ENCODE measurements at regions not wholly inside any gene's neighbourhood (a gene's known extent, or its start where the extent isn't known, plus 50 kb on each side); places are given as distances from the start of the nearest gene placed in this dataset.
"Not testable (repeated sequence)": the region's sequence is repeated elsewhere in the genome, so short reads cannot be mapped to it uniquely, and the experiment has no call there.

DNA sequence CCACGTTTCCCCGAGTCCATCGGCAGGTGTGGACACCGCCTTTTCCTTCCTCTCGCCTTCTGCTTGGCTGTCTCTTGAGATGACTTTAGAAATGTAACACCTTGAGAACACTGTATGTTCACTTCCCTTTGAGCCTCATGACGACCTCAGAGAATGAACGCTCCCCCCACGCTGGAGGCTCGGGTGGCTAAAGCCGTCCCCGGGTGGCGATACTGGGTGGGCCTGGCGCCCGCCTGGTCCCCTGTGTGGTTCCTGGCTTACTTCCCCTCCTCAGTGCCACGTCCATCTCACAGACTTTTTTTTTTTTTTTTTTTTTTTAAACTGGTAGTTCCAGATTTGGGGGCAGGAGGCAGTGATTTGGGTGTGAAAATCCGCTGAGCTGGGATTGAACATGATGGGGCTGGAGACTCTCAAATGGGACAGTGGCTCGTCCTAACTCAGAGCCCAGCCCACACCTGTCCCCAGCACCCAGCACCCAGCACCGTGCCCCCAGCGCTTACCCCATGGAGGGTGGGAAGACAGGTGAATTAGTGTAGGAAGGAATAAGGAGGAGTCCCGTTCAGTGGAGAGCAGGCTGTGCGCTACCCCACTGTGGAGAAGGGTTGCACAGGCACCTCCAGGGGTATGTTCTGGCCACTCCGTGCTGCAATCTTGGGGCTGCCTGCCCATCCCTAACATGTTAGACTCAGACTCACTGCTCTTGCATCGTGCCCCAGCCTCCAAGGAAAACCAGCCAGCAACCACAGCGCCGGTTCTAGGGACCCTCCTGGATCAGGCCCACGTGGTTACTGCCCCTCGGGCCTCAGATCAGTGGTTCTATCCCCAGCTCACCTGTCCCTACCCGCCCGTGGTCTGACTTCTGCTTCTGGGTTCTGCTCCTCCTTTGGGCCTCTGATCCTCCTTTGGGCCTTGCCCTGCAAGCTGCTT is 174.0 kb downstream of the ASB1 start:
- no peak for DNase-seq

GRCh38 chr2:238601433-238602222 is 174.9 kb downstream of the ASB1 start:
- peak; percentile 44 for DNase-seq

DNA sequence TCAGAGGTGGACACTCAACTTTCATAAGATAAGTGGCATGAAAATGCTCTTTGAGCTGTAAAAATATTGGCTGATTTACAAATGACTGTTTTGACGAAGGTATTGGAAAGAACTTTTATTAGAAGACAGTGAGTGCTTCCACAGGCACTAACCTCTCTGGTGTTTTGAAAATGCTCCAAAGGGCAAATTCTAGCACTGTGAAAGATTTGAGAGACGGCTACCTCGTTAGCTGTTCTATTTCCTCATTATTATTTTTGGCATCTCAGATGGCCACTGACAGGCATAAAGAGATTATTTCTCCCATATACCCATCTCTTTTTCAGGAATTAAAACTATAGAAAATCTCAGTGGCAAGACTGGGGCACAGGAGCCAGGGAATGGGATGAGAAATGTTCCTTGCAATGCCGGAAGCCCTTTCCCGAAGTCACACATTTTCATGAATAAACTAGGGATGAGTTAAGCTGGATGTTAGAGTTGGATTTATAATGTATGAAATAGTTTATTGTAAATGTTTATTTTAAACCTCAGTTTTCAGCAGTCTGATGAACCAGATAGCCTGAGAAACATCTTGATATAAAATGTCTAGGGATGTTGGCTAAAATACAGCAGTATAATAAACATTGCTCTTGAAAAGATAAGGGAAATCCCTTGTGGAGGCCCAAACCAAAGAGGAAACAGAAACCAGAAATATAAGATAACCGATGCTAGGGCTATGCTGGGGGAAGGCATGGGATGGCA is 175.7 kb downstream of the ASB1 start:
- no peak for DNase-seq

DNA sequence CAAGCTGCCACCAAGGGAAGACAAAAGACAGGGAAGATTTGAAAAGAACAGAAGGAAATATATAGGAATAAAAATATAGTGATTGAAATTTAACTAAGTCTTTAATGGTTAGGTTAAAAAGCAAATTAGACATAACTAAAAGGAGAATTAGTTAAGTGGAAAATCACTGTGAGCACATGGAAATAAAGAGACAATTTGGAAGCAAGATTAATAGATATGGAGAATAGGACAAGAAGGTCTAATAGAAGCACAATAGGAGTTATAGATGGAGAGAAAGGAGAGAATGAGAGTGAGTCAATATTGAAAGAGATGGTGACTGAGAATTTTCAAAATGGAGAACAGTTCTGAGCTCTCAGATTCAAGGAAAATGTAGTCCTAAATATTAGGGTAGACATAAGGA is 176.9 kb downstream of the ASB1 start:
- no peak for DNase-seq

DNA sequence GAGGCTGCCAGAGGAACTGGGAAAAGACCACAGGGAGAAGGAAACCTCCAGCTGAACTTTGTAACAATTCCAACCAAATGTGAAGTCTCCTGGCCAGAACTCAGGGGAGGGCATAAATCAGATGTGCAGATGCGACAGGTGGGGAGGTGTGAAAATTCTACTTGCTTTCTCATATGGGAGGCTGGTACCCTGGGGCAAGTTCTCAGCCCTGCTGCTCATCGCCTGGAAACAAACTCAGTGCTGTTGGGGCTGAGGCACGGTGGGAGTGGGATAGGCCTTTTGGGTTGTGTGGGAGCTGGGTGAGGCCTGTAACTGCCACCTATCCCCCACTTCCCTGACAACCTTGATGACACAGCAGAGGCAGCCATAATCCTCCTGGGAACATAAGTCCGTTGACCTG is 179.6 kb downstream of the ASB1 start:
- DNase-seq, result no peak

- no peak for DNase-seq
Measured at GRCh38 chr2:238613610-238614009, 186.9 kb downstream of the ASB1 start.

DNA sequence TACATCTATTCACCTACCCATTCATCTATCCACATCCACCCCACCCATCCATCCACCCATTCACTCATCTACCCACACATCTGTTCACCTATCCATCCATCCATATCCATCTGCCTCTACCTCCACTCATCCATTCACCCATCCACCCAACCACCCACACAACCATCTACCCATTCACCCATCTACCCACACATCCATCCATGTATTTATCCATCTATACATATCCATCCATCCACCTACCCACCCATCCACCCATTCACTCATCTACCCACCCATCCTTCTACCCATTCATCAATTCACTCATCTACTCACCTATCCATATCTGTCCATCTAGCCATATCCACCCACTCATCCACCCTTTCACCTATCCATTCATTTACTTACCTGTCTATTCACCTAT is 187.6 kb downstream of the ASB1 start:
- DNase-seq, result no peak

DNA sequence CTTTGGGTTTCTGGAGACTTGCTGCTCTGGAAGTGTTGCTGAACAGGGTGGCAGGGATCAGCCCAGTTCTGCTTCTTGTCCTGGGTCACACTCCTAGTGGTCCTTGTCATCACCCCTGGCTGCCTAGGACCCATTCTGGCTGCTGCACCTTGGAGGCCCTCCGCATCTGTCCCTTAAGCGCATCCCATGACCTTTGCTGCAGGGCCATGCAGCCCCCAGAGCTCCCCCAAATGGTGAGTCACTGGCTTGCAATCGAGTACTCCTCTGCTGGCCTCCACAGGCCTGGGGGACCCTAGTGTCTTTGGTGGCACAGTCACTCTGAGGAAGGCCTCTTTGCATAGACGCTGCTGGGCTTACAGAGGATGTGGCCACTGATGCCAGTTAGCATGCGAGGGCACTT is 188.5 kb downstream of the ASB1 start:
- DNase-seq, result no peak

DNA sequence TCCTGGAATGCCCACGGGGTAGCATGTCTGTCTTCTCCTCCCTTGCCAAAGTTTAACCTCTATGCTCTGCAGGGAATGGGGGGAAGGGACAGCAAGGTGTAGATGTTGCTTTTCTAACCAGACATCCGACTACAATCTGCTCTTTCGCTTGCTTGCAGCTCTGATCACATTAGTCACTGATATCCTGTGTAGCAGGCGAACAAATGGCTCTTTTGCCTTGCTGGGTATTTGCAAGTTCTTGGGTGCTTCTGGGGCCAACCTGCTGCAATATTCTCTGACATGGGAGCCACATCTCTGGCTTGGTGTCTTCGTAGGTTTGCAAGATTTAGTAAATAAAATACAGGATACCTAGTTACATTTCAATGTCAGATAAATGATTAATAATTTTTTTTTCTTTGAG is 190.0 kb downstream of the ASB1 start:
- no peak for DNase-seq

- not testable (repeated sequence) for DNase-seq
Measured at GRCh38 chr2:238618494-238619283, 192.0 kb downstream of the ASB1 start.

- no peak for DNase-seq
Measured at GRCh38 chr2:238627899-238628298, 201.2 kb downstream of the ASB1 start.

GRCh38 chr2:238629064-238629463 is 202.3 kb downstream of the ASB1 start:
- DNase-seq, result no peak

GRCh38 chr2:238631491-238632180 is 204.9 kb downstream of the ASB1 start:
- DNase-seq, result no peak

DNA sequence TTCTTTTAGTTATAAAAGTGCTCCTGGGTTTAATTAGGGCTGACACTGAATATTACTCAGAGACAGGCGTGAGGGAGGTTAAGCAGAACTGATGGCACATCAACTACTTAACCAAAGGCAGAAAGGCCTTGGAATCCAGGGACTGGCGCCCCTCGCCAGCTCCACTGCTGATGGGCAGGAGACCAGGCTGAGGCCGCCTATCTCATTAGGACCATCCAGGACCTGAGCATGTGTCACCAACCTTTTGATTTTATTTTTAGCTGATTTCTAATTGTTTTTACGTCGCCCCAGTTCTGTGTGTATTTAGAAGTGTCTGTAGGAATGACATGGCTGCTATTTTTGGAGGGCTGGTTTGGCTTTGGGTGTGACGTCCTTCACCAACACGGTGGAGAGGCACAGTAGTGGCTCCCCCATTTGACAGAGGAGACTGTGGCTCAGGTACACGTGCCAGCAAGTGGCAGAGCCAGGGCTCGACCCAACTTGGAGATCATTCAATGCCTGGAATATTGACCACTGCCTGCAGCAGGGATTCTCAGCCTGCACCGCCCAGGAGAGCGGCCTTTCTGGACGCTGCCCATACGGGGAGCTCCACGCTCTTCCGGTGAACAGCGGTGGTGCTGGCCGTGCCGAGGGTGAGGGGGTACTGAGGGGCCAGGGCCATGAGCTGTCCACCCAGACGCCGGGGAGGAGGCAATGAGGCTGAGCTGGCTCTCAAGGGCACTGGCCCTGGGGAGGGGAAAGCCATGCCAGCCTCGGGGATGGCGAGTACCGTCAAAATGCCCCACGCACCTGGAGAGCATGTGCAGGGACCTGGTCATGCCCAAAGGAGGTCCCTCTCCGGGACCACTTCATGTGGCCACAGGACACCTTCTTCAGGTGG is 205.7 kb downstream of the ASB1 start:
- no peak for DNase-seq

DNA sequence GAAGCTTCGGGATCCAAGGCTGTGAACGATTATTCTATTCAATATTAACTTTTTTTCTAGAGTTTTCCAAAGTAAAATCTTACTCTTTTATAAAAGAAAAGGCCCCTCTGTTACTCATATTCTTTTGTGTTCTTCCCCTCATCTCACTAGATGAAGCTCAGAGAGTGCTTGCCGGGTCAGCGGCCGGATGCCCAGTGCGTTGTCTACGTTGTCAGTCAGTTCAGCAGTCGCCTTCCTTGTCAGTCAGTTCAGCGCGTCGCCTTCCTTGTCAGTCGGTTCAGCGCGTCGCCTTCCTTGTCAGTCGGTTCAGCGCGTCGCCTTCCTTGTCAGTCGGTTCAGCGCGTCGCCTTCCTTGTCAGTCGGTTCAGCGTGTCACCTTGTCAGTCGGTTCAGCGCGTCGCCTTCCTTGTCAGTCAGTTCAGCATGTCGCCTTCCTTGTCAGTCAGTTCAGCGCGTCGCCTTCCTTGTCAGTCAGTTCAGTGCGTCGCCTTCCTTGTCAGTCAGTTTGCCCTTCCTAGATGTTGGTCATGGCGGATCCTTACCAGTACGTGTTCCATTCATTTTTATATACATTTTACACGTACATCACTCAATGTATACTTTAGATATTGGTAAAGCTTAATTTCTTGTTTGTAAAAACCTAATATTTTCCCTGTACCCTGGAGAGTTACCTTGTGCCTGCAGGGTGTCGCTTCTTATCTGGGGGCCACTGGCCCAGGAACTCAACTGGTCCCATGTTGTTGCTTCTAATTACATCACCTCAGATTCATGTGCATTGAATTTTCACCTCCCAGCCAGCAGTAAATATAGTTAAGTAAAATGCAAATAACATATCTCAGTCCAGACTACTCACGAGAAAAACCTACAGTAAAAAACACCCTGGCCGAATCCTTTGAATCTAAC is 206.9 kb downstream of the ASB1 start:
- no peak for DNase-seq

DNA sequence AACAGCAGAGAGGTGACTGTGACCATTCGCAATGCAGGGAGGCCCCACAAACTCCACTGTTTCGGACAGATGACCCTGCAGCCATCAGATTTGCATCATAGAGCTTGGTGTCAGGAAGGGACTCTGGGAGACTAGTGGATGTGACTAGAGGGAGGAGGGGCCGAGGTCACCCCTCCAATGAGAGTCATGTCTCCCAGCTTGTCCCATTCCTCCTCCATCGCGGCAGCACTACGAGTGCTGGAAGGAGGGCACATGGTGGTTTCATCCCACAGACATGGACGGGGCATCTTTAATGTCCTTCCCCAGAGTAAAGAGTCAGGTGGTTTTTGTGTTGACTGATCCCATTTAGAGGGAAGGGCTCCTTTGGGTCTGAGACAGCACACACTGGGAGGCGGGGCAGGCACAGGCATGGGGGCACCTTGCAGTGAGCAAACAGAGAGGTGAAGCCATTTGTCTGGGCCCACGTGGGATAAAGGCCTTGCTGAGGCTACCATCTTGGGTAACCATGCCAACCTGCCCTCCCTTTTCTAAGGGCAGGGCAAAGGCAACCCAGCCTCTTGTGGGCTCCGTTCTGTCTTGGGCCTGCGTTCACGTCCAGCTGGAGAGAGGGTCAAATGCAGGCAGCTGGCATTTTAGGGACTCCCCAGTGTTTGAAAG is 208.1 kb downstream of the ASB1 start:
- DNase-seq, result no peak

DNA sequence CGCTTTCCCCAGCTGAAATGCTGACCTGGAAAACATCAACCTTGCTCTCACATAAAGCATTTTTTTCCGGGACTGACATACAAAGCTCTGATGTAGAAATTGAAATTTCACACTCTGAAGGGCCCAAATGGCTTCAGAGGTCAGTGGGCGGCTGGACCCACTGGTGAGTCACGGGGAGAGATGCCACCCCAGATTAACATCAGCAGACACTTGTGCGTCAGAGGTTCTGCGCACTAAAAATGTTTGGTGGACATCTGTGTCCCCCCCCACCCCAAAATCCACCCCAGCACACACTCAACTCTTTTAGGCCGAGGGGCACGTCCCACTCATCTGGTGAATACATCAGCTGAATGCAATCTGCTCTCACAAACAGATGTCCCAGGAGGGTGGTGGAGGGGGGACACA is 208.9 kb downstream of the ASB1 start:
- DNase-seq, result peak; percentile 15

GRCh38 chr2:238636269-238637073 is 209.7 kb downstream of the ASB1 start:
- peak; percentile 89 for DNase-seq
